ENCODE measurements at regions not wholly inside any gene's neighbourhood (a gene's known extent, or its start where the extent isn't known, plus 50 kb on each side); places are given as distances from the start of the nearest gene placed in this dataset.

GRCh38 chr5:14977058-14977685 lies 105.6 kb upstream of the ANKH start:
- Histone ChIP-seq H3K4me1 (ENCODE audit: control insufficient read depth in 1 of 2, insufficient read depth in 2 of 2, low read length in 2 of 2) (no peaks in the 10 kb centered on the region), H2BK5ac (ENCODE audit: low read depth, low read length, poor library complexity) (no peak overlapping the region), H3K4ac (ENCODE audit: low read depth, low read length) (no peak overlapping the region), H3K36me3 (ENCODE audit: control insufficient read depth in 1 of 2, insufficient read depth in 2 of 2, low read length in 2 of 2) (no peaks in the 10 kb centered on the region), H3K9ac (ENCODE audit: low read length) (no peak overlapping the region), H3K9me3 (ENCODE audit: insufficient read depth, low read depth, low read length) (peaks cover 3% of the 10 kb centered on the region), H3K18ac (ENCODE audit: low read length) (no peak overlapping the region), H3K23ac (ENCODE audit: low read length) (no peak overlapping the region), H3K14ac (ENCODE audit: low read length) (no peak overlapping the region), H2BK12ac (ENCODE audit: low read length) (no peak overlapping the region), H3K79me1 (ENCODE audit: low read length) (peaks cover 2% of the 10 kb centered on the region), H2AFZ (ENCODE audit: insufficient read depth, low read length, poor library complexity) (no peak overlapping the region), H2AK5ac (ENCODE audit: low read length) (no peak overlapping the region), H3K4me2 (ENCODE audit: low read length) (no peak overlapping the region), H4K8ac (ENCODE audit: low read depth, low read length) (no peak overlapping the region), H2BK120ac (ENCODE audit: insufficient read depth, low read length, poor library complexity) (no peak overlapping the region), H3K4me3 (ENCODE audit: low read depth, low read length) (no peak overlapping the region), H3K79me2 (ENCODE audit: control insufficient read depth, insufficient read depth, low read length, poor library complexity) (no peaks in the 10 kb centered on the region), H3K27me3 (ENCODE audit: insufficient read depth, low read length) (no peaks in the 10 kb centered on the region), H3K27ac (ENCODE audit: low read depth, low read length) (no peak overlapping the region), H4K91ac (ENCODE audit: low read depth, low read length) (no peak overlapping the region), H4K12ac (ENCODE audit: low read depth, low read length) (no peak overlapping the region)
- WGBS (ENCODE audit: extremely low coverage, insufficient coverage, insufficient read length): no CpG with 5 or more reads among the region's 2 CpGs
- DNase-seq: no peak

GRCh38 chr5:14976486-14976885 lies 104.9 kb upstream of the ANKH start:
- no peaks in the 10 kb centered on the region for H3K36me3 ChIP-seq (ENCODE audit: control insufficient read depth in 1 of 2, insufficient read depth in 2 of 2, low read length in 2 of 2)
- H3K27ac ChIP-seq (ENCODE audit: low read depth, low read length): no peak overlapping the region
- peaks cover 3% of the 10 kb centered on the region for H3K9me3 ChIP-seq (ENCODE audit: insufficient read depth, low read depth, low read length)
- no peaks in the 10 kb centered on the region for H3K27me3 ChIP-seq (ENCODE audit: insufficient read depth, low read length)
- DNase-seq: no peak
- no peak overlapping the region for H3K23ac ChIP-seq (ENCODE audit: low read length)
- no peak overlapping the region for H3K4ac ChIP-seq (ENCODE audit: low read depth, low read length)
- no peak overlapping the region for H2AK5ac ChIP-seq (ENCODE audit: low read length)
- no peak overlapping the region for H3K4me3 ChIP-seq (ENCODE audit: low read depth, low read length)
- H3K14ac ChIP-seq (ENCODE audit: low read length): no peak overlapping the region
- no peaks in the 10 kb centered on the region for H3K79me2 ChIP-seq (ENCODE audit: control insufficient read depth, insufficient read depth, low read length, poor library complexity)
- no peak overlapping the region for H4K12ac ChIP-seq (ENCODE audit: low read depth, low read length)
- H2BK12ac ChIP-seq (ENCODE audit: low read length): no peak overlapping the region
- no peaks in the 10 kb centered on the region for H3K4me1 ChIP-seq (ENCODE audit: control insufficient read depth in 1 of 2, insufficient read depth in 2 of 2, low read length in 2 of 2)
- H4K91ac ChIP-seq (ENCODE audit: low read depth, low read length): no peak overlapping the region
- no CpG with 5 or more reads among the region's 7 CpGs for WGBS (ENCODE audit: extremely low coverage, insufficient coverage, insufficient read length)
- H3K79me1 ChIP-seq (ENCODE audit: low read length): peaks cover 2% of the 10 kb centered on the region
- H2BK5ac ChIP-seq (ENCODE audit: low read depth, low read length, poor library complexity): no peak overlapping the region
- H3K4me2 ChIP-seq (ENCODE audit: low read length): no peak overlapping the region
- no peak overlapping the region for H2AFZ ChIP-seq (ENCODE audit: insufficient read depth, low read length, poor library complexity)
- H2BK120ac ChIP-seq (ENCODE audit: insufficient read depth, low read length, poor library complexity): no peak overlapping the region
- no peak overlapping the region for H4K8ac ChIP-seq (ENCODE audit: low read depth, low read length)
- H3K9ac ChIP-seq (ENCODE audit: low read length): no peak overlapping the region
- H3K18ac ChIP-seq (ENCODE audit: low read length): no peak overlapping the region

- Histone ChIP-seq H3K14ac (ENCODE audit: low read length) (no peak overlapping the region), H3K4me2 (ENCODE audit: low read length) (no peak overlapping the region), H2BK12ac (ENCODE audit: low read length) (no peak overlapping the region), H3K79me1 (ENCODE audit: low read length) (peaks cover 2% of the 10 kb centered on the region), H3K4me1 (ENCODE audit: control insufficient read depth in 1 of 2, insufficient read depth in 2 of 2, low read length in 2 of 2) (peaks cover 0 to 5% of the 10 kb centered on the region in 2 experiments), H2BK5ac (ENCODE audit: low read depth, low read length, poor library complexity) (no peak overlapping the region), H3K36me3 (ENCODE audit: control insufficient read depth in 1 of 2, insufficient read depth in 2 of 2, low read length in 2 of 2) (no peaks in the 10 kb centered on the region), H3K23ac (ENCODE audit: low read length) (no peak overlapping the region), H2BK120ac (ENCODE audit: insufficient read depth, low read length, poor library complexity) (no peak overlapping the region), H3K9ac (ENCODE audit: low read length) (no peak overlapping the region), H2AK5ac (ENCODE audit: low read length) (no peak overlapping the region), H3K4me3 (ENCODE audit: low read depth, low read length) (no peak overlapping the region), H4K8ac (ENCODE audit: low read depth, low read length) (no peak overlapping the region), H3K18ac (ENCODE audit: low read length) (no peak overlapping the region), H3K79me2 (ENCODE audit: control insufficient read depth, insufficient read depth, low read length, poor library complexity) (no peaks in the 10 kb centered on the region), H4K91ac (ENCODE audit: low read depth, low read length) (no peak overlapping the region), H3K9me3 (ENCODE audit: insufficient read depth, low read depth, low read length) (no peaks in the 10 kb centered on the region), H2AFZ (ENCODE audit: insufficient read depth, low read length, poor library complexity) (no peak overlapping the region), H3K27ac (ENCODE audit: low read depth, low read length) (no peak overlapping the region), H3K27me3 (ENCODE audit: insufficient read depth, low read length) (no peaks in the 10 kb centered on the region), H4K12ac (ENCODE audit: low read depth, low read length) (no peak overlapping the region), H3K4ac (ENCODE audit: low read depth, low read length) (no peak overlapping the region)
- WGBS (ENCODE audit: extremely low coverage, insufficient coverage, insufficient read length): no CpG with 5 or more reads among the region's 3 CpGs
- DNase-seq: no peak
Observed at GRCh38 chr5:14971873-14972272, 100.3 kb upstream of the ANKH start.

GRCh38 chr5:14968796-14969195 lies 97.2 kb upstream of the ANKH start:
- Histone ChIP-seq H2AK5ac (ENCODE audit: low read length) (no peak overlapping the region), H4K8ac (ENCODE audit: low read depth, low read length) (no peak overlapping the region), H2BK12ac (ENCODE audit: low read length) (no peak overlapping the region), H4K12ac (ENCODE audit: low read depth, low read length) (no peak overlapping the region), H3K27me3 (ENCODE audit: insufficient read depth, low read length) (no peaks in the 10 kb centered on the region), H3K36me3 (ENCODE audit: control insufficient read depth in 1 of 2, insufficient read depth in 2 of 2, low read length in 2 of 2) (no peaks in the 10 kb centered on the region), H3K4ac (ENCODE audit: low read depth, low read length) (no peak overlapping the region), H3K23ac (ENCODE audit: low read length) (no peak overlapping the region), H3K79me2 (ENCODE audit: control insufficient read depth, insufficient read depth, low read length, poor library complexity) (no peaks in the 10 kb centered on the region), H2BK120ac (ENCODE audit: insufficient read depth, low read length, poor library complexity) (no peak overlapping the region), H3K14ac (ENCODE audit: low read length) (no peak overlapping the region), H3K79me1 (ENCODE audit: low read length) (no peaks in the 10 kb centered on the region), H3K9ac (ENCODE audit: low read length) (no peak overlapping the region), H3K4me1 (ENCODE audit: control insufficient read depth in 1 of 2, insufficient read depth in 2 of 2, low read length in 2 of 2) (peaks cover 0 to 5% of the 10 kb centered on the region in 2 experiments), H4K91ac (ENCODE audit: low read depth, low read length) (no peak overlapping the region), H3K27ac (ENCODE audit: low read depth, low read length) (no peak overlapping the region), H3K9me3 (ENCODE audit: insufficient read depth, low read depth, low read length) (no peaks in the 10 kb centered on the region), H3K4me2 (ENCODE audit: low read length) (no peak overlapping the region), H3K4me3 (ENCODE audit: low read depth, low read length) (no peak overlapping the region), H3K18ac (ENCODE audit: low read length) (no peak overlapping the region), H2BK5ac (ENCODE audit: low read depth, low read length, poor library complexity) (no peak overlapping the region), H2AFZ (ENCODE audit: insufficient read depth, low read length, poor library complexity) (no peak overlapping the region)
- DNase-seq: no peak
